RWPE2 (cell line): ENCODE measurements at regions not wholly inside any gene's neighbourhood (a gene's known extent, or its start where the extent isn't known, plus 50 kb on each side); places are given as distances from the start of the nearest gene placed in this dataset.

Experiments
- ATAC-seq: fragments of 200-7000 bp; cut with Tn5 transposase; 3 replicates; pipeline ENCODE4 v1.9.1; 2021; ENCODE audit warnings: low read depth
- DNase-seq: peaks from one replicate; pipeline ENCODE4 v3.0.0-alpha.2; 2020; ENCODE audit warnings: low spot score
- H3K27ac ChIP-seq: fragments of 450-650 bp; 2 replicates; pipeline ENCODE4 v1.5.1; 2017; ENCODE audit warnings: mild to moderate bottlenecking; ENCODE audit not compliant: poor library complexity, severe bottlenecking
- H3K27me3 ChIP-seq: fragments of 250-450 bp; sonication (Bioruptor Pico); 2 replicates; pipeline ENCODE4 v1.5.1; 2021; ENCODE audit warnings: mild to moderate bottlenecking, moderate library complexity; ENCODE audit not compliant: insufficient read depth, poor library complexity, severe bottlenecking
- H3K36me3 ChIP-seq: fragments of 250-450 bp; sonication (Bioruptor Pico); 2 replicates; pipeline ENCODE4 v1.5.1; 2020; ENCODE audit warnings: low read depth, mild to moderate bottlenecking, moderate library complexity
- H3K4me1 ChIP-seq: fragments of 250-450 bp; sonication (Bioruptor Pico); 2 replicates; pipeline ENCODE4 v1.5.1; 2021; ENCODE audit warnings: mild to moderate bottlenecking, moderate library complexity; ENCODE audit not compliant: insufficient read depth, poor library complexity, severe bottlenecking
- H3K4me3 ChIP-seq: fragments of 250-450 bp; sonication (Bioruptor Pico); 2 replicates; pipeline ENCODE4 v1.5.1; 2021; ENCODE audit warnings: mild to moderate bottlenecking, moderate library complexity; ENCODE audit not compliant: severe bottlenecking
- H3K9me3 ChIP-seq: fragments of 250-450 bp; sonication (Bioruptor Pico); 2 replicates; pipeline ENCODE4 v1.5.1; 2021; ENCODE audit warnings: mild to moderate bottlenecking, moderate library complexity; ENCODE audit not compliant: severe bottlenecking
- CTCF ChIP-seq: fragments of 450-650 bp; IDR thresholded peaks from one replicate; pipeline ENCODE4 v1.5.1; 2017; ENCODE audit warnings: mild to moderate bottlenecking, moderate library complexity; ENCODE audit not compliant: poor library complexity, severe bottlenecking

GRCh38 chr3:69566275-69566674 is 173.0 kb upstream of the MITF start:
- Histone ChIP-seq H3K9me3 (no peaks in the 10 kb centered on the region), H3K27ac (no peak overlapping the region), H3K4me1 (no peaks in the 10 kb centered on the region), H3K4me3 (no peak overlapping the region), H3K36me3 (no peaks in the 10 kb centered on the region), H3K27me3 (no peaks in the 10 kb centered on the region)
- ATAC-seq, result no peak
- no peak for TF ChIP-seq CTCF
- no peak for DNase-seq

DNA sequence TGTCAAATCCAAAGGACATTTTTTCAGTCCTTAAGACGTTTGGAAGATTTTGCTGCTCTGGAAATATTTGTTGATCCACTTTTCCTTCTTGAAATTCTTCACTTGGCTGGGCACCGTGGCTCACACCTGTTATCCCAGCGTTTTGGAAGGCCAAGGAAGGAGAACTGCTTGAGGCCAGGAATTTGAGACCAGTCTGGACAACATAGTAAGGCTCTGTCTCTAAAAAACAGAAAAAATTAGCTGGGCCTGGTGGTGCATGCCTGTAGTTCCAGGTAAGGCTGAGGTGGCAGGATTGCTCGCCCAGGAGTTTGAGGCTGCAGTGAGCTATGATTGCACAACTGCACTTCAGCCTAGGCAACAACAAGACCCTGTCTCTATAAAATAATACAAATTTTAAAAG is 173.9 kb upstream of the MITF start:
- Histone ChIP-seq H3K27ac (no peak overlapping the region), H3K36me3 (no peaks in the 10 kb centered on the region), H3K4me1 (no peaks in the 10 kb centered on the region), H3K4me3 (no peak overlapping the region), H3K27me3 (no peaks in the 10 kb centered on the region), H3K9me3 (no peaks in the 10 kb centered on the region)
- no peak for DNase-seq
- no peak for TF ChIP-seq CTCF
- no peak for ATAC-seq

DNA sequence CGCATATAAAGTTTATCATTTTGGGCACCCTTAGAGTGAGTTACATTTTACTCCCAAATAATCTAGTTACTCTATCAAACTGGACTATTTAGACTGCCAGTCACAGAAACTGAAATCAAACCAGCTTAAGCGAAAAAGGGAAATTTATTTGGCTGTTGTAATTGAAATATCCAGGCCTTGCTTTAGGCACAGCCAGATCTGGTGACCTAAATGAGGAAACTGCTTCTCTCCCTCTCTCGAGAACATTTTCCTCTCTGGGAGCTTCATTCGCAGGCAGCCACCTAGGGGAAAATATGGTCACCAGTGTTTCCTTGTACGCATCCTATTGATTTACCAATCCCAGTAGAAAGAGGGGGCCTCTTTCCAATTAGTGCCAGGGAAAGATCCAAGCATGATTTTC is 175.3 kb upstream of the MITF start:
- no peaks in the 10 kb centered on the region for H3K27me3 ChIP-seq
- no peaks in the 10 kb centered on the region for H3K9me3 ChIP-seq
- ATAC-seq (no peak), DNase-seq (no peak)
- H3K4me1 ChIP-seq, result no peaks in the 10 kb centered on the region
- no peaks in the 10 kb centered on the region for H3K36me3 ChIP-seq
- H3K27ac ChIP-seq, result no peak overlapping the region
- H3K4me3 ChIP-seq, result no peak overlapping the region
- TF ChIP-seq CTCF, result no peak

- Histone ChIP-seq H3K4me1 (no peaks in the 10 kb centered on the region), H3K4me3 (no peak overlapping the region), H3K27ac (no peak overlapping the region), H3K9me3 (no peaks in the 10 kb centered on the region), H3K27me3 (no peaks in the 10 kb centered on the region), H3K36me3 (no peaks in the 10 kb centered on the region)
- ATAC-seq (no peak), DNase-seq (no peak)
- no peak for TF ChIP-seq CTCF
These were observed 176.1 kb upstream of the MITF start for GRCh38 chr3:69563151-69563550.

DNA sequence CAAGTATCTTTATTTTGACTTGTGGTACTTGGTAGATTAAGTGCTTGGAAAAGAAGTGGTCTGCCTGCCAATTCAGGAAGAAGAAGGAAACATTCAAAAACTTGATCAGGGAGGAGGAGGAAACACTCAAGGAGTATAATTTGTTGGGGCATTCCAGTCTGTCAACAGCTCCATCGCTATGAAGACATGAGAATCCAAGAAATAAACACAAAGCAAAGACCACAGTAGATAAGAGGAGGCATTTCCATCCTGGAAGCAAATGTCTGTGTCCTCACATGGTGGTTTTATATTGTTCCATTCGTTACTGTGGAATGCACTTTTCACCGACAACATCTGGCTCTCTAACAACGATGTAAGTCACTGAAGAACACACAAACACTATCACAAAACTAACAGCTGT is 176.1 kb upstream of the FRMD4B start:
- H3K36me3 ChIP-seq, result no peaks in the 10 kb centered on the region
- H3K27ac ChIP-seq, result no peak overlapping the region
- H3K4me1 ChIP-seq, result no peaks in the 10 kb centered on the region
- no peaks in the 10 kb centered on the region for H3K9me3 ChIP-seq
- no peak for TF ChIP-seq CTCF
- H3K4me3 ChIP-seq, result no peak overlapping the region
- DNase-seq (no peak), ATAC-seq (no peak)
- no peaks in the 10 kb centered on the region for H3K27me3 ChIP-seq
